ENCODE measurements at regions not wholly inside any gene's neighbourhood (a gene's known extent, or its start where the extent isn't known, plus 50 kb on each side); places are given as distances from the start of the nearest gene placed in this dataset.

DNA sequence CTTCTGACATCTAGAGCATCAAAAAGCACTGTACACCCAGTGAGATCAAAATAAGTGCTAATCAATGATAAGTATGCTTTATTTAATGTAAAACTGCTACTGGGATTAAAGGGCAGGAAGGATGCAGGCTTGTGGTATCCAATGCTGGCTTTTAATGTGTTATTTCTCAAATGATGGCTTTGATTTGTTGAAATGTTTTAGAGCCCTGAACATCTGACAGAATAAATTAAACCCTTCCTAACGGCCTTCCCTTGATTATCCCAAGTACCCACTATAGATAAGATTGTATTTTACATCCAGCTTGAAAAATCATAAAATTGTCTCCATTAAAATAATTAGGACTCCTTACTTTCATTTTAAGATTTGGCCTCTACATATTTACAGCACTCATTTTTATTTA, 382.9 kb downstream of the HNRNPD start:
- DNase-seq: no peak

DNA sequence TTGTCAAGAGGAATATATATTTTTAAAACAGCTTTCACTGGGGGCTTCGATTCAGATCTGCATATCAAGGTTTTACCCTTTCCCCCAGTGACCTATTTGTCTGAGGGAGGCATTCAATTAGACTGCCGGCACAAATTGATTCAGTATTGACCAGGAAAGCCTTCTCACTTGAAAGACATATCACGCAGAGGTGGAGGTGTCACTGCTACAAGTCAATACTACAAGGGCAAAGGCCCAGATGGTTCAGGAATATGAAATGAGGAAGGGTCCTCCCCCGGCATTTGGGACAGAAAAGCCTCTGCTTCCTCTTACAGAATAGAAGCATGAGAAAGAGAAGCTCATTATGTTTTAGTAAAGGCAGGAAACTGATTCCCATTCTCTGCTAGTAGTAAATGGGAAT, 383.6 kb downstream of the HNRNPD start:
- DNase-seq: no peak

DNA sequence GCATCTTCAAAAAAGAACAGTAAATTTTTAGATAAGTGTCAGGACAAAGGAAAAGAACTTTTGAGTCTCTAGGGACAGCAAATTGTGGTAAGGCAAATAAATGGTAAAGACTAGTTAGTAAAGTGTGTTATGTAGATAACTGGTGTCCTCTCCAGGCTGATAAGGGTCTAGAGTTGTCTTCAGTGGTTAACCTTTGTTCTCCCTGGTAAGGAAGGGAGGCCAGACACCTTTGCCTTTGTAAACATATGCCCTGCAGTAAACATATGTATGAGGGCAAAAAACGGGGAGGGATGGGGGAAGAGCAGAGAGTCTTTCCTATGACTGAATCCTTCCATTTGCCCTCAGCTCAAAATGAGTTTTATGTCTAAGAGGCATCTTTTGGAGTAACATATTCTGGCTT, 384.6 kb downstream of the HNRNPD start:
- no peak for DNase-seq

DNA sequence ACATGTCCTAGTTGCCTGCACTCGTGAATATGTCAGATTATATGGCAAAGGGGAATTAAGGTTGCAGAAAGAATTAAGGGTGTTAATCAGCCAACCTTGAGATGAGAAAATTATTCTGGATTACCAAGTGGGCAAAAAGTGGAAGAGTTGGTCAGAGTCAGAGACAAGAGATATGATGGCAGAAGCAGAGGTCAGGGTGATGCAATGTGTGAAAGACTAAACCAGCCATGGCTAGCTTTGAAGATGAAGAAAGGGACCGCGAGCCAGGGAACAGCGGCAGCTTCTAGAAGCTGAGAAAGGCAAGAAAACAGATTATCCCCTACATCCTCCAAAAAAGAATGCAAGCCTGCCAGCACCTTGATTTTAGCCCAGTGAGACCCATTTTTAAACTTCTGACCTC, 385.6 kb downstream of the HNRNPD start:
- no peak for DNase-seq

DNA sequence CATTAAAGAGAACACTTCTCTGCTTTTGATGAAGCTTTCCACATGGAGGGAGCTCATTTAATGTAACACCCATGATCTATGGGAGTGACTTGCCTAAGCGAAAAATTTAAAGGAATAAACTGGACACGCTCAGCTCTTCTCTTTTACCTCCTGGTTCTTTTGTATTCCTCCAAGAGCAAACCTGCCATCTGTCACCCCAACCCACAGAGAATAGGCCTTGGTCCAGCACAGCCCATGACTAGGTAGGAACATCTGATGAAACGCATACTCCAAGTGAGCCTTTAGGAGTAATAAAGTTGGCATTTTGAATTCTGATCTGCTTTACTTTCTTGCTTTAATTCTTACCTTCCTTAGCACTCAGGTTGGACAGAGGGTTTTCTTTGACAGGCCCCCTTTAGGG, 389.0 kb downstream of the HNRNPD start:
- DNase-seq: no peak

DNA sequence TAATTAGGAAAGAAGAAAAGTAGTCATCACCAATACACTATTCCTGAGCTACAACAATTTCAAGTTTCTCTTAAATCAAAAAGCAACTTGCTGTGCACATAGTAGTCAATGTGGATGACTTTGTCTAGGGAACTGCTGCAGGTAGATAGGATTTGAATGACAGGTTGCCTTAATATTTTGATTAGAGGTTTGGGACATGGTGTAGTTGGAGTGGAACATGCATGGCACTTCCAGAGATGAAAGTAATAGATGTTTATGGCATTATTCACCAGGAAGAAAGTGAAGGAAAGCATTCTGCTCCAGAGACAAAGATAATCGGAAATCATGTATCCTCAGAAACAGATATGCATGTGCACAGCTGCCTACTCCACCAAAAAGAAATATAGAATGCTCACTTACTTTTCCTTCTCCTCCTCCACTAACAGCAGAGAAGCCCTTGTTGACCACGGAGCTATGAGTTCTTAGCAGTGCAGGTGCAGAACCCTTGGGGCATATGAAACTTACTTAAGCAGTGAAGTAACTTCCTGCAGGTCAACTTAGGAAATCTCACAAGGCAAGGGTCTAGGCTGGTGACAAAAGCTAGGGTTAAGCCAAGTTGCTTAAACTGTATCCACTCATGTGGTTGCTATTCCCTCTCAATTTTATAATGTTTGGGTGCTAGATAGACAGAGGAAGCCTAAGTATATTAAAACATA, 390.8 kb downstream of the HNRNPD start:
- no peak for DNase-seq

DNA sequence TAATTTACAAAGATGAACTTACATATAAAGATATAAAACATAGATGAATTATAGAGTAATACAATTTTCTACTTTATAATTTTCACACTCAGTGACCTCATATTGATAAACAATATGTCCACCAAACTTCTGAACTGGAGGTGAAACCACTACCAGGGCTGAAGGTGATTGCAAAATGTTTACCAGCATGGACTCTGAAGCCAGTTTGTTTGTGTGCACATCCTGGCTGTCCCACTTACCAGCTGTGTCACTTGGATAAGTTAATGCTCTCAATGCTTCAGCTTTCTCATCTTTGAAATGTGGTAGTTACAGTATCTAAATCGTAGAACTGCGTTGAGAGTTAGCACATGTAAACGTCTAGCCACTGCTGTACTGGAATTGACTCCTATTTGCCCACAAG, 392.6 kb downstream of the HNRNPD start:
- no peak for DNase-seq

DNA sequence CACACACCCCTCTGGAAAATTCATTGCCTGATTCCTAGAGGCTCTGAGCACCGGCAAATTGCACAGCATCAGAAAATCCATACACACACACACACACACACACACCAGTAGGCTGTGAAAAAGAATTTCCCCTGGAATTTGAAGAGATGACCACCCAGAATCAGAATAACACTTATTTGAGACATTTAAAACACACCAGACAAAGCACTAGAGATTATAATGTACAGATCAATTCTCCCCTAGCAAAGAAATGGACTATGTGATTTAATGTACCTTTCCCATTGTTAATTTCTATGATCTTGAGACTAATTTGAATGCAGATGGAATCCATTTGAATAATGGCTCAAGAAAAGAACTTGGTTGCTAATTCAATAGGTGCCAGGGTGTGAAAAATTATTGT, 399.3 kb downstream of the HNRNPD start:
- DNase-seq: no peak

DNA sequence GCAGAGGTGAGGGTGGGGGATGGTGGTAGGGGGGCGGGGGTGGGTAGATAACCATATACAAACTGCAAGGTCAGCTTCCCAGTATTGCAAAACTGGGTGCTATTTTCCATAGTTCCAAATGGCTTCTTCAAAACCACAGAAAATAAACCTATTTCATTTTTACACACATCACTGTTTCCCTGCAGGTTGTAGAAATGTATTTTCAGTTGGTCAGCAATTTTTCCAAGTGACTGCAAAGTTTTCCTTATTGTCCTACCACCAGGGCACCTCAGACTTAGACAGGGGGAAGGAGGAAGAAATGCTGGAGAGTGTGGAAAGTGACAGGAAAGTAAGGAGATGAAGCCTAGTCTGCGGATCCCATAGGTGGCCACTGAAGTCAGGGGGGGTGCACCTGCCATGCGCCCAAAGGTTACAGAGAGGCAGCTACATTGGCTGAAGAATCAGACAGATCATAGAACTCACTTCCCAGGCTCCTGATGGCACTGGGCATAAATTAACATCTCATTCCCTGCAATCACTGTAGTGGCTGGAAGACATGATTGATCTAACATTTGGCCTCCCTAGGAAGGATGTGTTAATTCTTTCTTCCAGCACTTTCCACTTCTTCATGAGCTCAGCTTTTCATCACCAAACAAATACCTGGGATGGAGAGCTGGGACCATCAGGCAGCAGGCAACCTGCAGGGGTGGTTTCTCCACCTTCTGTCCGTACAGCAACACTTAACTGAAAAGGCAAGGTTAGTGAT, 402.0 kb downstream of the HNRNPD start:
- DNase-seq: no peak

DNA sequence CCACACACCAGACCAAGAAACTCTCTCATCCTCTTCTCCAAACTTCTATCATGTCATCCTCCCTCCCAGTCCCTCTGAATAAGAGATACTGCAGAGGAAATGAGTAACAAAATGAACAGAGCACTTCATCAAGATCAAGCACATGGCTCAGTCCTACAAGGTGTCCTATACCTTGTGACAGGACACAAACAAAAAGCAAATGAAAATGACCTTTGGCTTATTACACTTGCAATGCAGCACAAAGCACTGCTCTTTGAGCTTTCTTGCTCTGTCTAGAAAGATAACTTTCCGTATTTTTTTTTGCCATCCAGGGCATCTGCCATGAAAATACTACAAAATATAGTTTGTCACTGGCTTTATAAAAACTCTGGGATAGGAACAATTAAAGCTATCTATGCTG, 402.7 kb downstream of the HNRNPD start:
- no peak for DNase-seq

DNA sequence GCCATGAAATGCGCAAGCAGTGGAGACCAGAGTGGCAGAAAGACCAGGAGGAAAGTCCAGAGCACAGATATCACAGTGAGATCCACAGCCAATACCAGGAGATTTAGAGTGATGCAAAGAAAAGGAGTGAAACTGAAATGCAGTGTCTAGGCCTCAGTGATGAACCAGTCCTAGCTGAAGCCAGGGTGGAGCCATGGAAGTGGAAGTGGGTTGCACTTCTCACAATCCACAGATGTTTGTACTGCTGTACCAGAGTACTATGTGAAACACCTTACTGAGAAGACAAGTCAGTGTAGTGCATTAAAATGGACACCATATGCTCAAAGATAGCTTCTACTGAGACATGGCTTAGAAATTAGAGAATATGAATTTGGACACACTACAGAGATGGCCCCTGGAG, 403.3 kb downstream of the HNRNPD start:
- no peak for DNase-seq

DNA sequence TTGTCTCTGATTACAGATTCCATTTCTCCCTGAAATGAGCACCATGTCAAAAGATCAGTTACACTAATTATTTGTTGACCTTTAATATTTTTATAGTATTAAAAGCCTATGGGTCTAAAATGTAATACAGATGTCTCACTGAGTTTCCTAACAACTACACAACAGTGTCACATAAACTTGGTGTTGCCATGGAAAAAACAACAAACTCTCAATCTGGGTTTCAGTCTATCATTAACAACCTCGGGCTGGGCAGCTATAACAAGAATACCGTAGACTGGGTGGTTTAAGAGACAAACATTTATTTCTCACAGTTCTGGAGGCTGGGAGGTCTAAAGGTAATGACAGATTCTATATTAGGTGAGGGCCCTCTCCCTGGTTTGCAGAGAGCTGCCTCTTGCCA, 407.1 kb downstream of the HNRNPD start:
- no peak for DNase-seq

DNA sequence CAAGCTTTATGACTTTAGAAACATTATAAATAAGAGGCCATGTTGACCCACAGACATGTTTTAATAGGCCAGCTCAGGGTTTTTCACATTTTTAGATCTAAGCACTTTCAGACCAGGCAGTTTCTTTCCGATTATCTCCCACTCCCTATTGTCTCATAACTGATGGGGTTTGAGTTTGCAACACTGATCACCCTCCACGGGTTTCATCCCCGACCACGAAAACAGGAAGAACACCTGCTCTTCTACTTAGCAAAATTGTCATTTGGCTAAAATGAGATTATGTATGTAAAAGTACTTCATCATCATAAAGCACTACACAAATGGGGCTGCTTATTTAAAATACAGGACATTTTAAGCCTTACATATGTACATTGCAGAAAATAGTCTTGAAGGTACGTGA, 407.9 kb downstream of the HNRNPD start:
- no peak for DNase-seq

DNA sequence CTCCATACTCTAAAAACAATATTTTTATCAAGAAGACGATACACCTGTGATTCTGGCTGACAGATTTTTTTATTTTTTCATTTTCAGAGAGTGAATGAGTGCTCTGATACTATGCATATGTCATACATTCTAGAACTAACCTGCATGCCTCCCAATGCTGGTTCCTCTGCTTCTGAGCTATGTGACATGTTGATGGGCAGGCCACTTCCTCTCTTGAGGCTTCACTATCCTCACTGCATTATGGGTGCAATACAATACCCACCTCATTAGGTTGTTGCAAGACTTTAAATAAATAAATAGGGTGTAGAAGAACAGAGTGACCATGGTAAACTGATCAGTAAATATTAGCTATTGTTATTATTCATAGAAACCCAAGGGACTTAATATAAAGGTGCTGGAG, 408.3 kb downstream of the HNRNPD start:
- DNase-seq: no peak

DNA sequence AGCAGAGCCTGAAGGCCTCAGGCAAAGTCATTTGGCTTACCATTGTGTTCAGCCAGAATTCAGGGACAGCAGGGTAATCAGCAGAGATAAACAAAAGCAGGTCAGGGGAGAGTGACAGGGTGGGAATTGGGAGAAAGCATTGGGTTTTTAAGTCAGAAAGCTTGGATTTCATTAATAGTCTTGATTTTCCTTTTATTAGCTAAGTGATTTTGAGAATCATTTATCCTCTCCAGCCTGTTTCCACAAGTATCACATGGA, 410.1 kb downstream of the HNRNPD start:
- DNase-seq: no peak

DNA sequence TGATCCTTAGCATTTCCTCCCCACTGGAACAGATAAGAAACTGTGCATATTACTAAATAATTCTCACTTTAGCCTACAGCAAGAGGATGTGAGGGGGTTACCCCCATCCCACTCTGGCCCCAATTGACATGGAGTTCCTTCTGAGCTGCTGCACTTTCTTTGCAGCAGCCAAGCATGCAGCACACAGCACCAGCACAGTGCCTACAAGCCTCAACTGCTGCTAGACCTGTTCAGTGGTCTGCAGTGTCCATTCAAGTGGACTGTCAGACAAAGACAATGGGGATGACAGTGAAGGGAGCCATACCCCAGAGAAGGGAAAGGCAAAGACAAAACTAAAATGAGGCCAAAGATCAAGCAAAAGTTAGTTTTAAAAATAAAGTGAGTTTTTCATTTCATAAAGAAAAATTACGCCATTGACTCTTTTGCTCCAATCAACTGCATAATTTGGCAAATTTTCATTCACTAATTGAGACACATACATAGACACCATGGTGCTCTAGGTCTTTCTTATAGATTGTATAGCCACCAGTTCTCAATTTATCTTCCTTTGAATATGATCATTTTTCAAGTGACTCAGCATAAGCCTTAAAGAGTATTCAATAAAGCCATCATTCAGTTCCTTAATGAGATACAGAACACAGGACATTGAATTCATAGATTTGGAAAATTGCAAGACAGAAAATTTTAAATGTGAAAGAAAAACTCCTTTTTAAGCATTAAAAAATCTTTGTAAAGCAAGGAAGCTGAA, 410.6 kb downstream of the HNRNPD start:
- DNase-seq: no peak

DNA sequence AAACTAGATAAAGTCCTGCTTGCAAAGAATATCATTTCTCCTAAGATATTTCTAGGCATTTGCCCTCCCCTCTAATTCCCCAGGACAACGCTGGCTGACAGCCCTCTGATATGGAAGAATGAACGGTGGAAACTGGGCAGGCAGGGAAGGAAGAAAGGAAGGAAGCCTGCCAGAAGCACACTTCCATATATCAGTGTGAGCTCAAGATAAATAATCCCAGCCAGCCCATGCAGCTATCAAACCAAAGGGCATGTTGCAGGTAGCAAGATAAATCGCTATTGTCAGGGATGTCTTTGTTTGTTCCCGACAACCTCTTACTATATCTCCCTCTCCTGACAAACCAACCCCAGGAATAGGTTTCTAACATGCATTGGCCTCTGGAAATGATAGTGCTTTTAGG, 412.8 kb downstream of the HNRNPD start:
- no peak for DNase-seq

DNA sequence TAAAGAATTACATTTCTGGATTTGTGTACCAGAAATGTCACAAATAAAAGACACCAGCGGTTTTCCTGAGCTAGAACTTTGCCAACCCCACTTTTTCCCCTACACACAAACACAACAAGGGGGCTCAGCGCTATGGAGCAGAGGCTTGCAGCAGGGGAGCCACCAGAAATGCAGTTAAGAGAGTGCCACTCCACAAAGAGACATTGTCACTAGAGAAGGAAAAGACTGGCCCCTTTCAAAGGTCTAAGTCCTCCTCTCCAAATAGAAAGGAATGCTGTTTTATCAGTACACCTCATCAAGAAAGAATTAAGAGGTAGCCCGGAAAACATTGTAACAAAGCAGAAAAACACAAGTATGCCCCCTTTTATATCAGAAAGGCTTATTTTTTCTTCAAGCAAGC, 419.5 kb downstream of the HNRNPD start:
- DNase-seq: no peak

DNA sequence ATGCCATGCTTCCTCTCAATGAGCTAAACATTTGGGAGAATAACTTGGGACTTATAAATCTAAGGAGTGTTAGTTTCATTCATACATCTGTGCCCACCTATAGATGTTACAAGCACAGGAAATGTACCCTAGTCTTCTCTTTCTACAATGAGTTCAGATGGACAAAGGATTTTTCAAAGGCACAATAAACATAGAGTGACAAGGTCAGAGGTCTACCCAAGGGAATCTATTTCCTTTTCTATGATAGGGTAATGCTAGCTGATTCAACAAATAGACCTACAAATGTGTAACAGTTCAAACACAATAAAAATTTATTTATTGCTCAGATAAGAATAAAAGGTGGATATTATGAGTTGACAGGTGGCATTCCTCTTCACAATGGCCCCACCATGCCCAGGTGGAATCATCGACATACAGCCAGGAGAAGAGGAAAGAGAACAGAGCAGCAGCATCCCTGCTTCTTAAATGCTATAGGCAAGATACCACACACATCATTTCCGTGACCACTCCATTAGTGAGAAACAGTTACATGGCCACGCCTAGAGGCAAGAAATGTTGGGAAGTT, 421.8 kb downstream of the HNRNPD start:
- DNase-seq: no peak

DNA sequence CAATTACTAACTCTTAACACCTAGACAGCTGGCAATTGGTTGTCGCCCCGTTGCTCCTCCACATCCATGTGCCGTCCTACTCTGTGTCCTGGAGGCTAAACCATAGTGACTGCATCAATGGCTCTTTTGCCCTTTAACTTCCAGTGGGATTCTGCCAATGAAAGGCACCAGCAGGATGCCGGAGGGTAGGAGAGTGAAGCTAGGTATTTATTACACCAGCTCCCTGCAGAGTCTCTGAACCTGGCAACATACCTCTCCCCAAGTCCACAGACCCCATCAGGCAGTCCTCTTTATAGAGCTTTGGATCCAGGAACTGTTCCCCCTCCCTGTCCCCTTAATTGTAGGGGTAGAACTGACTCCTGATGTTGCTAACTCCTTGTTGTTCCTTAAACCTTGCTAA, 426.8 kb downstream of the HNRNPD start:
- no peak for DNase-seq

DNA sequence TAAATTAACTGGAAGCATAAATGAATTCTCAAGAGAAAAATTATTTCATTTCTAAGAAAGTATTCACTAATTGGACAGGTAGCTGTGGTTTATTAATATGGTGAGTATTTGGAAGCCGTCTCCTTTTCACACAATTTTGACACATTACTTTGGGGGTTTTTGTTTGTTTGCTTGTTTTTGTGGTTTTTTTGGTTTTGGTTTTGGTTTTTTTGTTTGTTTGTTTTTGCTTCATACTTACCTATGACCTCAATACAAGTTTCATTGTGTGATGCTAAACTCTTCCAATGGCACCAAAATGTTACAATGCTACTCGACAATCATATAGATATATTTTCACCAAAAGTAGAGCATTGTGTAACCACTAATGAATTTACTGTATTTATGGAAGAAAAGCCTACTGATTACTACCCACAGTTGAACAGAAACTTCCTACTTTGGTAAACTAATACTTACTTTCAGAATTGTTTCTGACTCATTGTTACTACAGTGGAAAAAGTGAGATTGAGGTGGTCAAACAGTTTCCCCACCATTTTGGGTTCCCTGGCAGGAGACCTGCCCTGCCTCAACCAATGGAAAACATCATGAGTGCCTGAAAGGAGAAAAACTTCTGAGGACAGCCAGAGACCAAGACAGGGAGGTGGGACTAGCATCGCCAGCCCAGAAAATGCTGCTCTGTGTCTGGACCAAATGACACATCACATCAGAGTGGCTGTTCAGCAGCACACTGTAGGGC, 443.1 kb downstream of the HNRNPD start:
- DNase-seq: no peak

DNA sequence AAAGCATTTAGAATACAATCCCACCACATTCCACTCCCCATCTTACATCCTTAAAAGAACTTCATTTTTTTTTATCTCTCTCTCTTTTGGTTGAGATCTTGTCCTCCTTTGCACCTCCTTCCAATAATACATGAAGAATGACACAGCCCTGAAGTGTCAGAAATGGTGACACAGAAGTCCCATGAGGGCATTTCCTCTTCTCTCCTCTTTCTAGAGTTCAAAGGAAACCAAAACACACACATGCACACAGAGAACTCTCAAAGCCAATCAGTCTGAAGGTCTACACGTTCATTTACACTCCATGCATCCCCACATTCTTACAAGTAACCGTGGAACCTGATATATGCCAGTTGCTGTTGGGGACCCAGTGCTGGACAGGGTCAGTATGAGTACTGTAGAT, 450.7 kb downstream of the HNRNPD start:
- DNase-seq: peak; percentile 41

DNA sequence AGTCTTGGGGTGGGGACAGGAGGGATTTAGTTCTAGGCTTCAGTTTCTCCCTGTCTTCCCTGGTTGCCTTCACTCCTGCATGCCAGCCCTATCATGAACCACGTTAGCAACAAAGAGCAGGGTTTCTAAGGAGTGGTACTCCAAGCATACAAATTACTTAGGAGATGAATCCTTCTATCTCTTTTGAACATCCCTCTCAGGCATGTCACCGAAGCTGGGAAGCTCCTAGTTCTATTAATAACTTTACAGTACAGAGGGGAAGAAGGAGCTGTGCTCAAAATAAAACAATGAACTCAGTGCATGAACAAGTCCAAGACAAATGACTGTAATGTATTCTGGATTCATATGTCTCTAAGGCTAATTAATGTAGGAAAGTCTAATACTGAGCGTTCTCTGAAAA, 450.6 kb upstream of the RASGEF1B start:
- DNase-seq: no peak
